ENCODE measurements at regions not wholly inside any gene's neighbourhood (a gene's known extent, or its start where the extent isn't known, plus 50 kb on each side); places are given as distances from the start of the nearest gene placed in this dataset.

DNA sequence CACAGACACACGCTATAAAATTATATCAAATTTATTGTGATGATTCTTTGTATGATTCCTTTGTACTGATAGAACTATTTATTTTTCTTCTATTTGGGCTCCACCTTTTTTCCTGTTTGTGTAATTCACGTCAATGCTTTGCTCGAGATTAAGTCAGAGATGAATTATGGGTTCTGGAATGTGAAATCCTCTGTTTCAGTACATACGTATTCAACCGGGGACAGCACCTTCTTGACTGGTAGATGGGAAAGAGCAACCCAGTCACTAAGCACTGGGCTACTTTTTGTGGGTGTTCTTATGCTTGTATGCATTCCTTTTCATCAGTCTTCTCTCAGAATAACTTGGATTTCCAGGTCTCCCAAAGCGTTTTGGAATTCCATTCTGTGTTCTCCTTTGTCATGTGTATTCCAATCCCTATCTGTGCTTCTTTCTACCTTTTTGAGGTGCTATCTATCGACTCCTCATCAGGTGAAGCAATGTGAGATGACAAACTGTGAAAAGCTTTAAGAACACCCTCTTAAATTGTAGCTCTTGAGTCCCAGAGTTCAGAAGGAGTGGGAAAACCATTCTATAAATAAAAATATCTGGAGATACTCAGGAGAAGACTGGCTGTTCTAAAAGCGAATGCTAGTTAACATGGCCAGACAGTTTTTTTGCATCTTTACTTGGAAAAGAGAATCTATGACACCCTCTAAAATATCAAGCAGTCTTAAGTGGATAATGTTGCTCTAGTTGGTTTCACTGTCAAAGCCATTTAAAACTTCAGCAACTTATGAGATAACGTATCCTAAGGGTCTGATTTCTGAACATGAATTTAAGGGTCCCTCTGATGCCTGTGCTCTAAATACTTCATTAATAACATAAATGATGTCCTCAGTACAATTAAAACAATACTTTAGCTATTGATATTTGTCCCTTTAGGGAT is 197.7 kb upstream of the PREP start:
- DNase-seq (ENCODE audit: insufficient read length, low spot score) (no peak), FAIRE-seq (no peak)
- TF ChIP-seq SPI1 (IDR thresholded peaks at IDR 0.05; ENCODE audit: low read depth, low read length) (no peak), POLR2A (IDR thresholded peaks at IDR 0.05; ENCODE audit: low read depth, low read length) (no peak)

DNA sequence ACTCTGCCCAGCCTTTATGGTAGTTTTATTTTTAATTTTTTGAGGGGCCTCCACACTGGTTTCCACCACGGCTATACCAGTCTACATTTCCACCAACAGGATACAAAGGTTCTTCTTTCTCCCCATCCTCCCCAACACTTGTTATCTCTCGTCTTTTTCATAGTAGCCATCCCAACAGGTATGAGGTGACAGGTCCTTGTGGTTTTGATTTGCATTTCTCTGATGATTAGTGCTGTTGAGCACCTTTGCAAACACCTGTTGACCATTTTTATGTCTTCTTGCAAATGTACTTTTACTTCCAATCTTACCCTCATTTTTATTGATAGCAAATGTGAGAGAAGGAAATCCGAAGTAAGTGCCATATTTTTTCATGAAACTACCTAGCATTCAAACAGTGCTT is 195.4 kb upstream of the PREP start:
- FAIRE-seq (no peak), DNase-seq (ENCODE audit: insufficient read length, low spot score) (no peak)
- TF ChIP-seq POU2F2 (IDR thresholded peaks at IDR 0.05; ENCODE audit: low read depth, low read length) (no peak), POLR2A (IDR thresholded peaks at IDR 0.05; ENCODE audit: low read depth, low read length) (no peak), TAF1 (IDR thresholded peaks at IDR 0.05; ENCODE audit: low read depth, low read length) (no peak), SPI1 (IDR thresholded peaks at IDR 0.05; ENCODE audit: low read depth, low read length) (no peak), POLR2AphosphoS5 (IDR thresholded peaks at IDR 0.05; ENCODE audit: low read depth, low read length) (no peak), PAX5 (IDR thresholded peaks at IDR 0.05; ENCODE audit: insufficient read depth, low read length, severe bottlenecking) (no peak)

DNA sequence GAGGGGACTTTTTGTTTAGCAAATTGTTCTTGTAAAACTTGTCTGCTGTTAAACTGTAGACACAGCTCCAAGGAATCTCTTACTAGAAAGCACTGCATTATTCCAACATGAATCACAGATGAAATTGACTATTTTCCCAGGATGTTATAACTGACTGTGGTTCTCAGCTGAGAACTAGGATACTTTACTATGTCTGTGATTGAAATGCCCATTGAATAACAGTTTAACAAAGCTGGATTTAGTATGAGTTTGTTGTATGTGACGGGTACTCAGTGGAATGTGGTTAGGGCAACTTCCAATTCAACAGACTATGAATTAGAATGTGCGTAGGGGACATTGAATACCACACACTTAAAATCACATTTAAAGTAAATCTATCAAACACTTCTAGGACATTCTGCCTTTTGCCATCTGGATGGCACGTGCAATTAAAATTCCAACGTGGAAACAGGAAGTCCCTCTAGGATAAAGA is 193.4 kb upstream of the PREP start:
- DNase-seq (ENCODE audit: insufficient read length, low spot score) (no peak), FAIRE-seq (no peak)
- no peak for TF ChIP-seq TAF1 (IDR thresholded peaks at IDR 0.05; ENCODE audit: low read depth, low read length)
- no peak for TF ChIP-seq POLR2AphosphoS5 (IDR thresholded peaks at IDR 0.05; ENCODE audit: low read depth, low read length)
- TF ChIP-seq POLR2A (IDR thresholded peaks at IDR 0.05; ENCODE audit: low read depth, low read length) = no peak
- TF ChIP-seq PAX5 (IDR thresholded peaks at IDR 0.05; ENCODE audit: insufficient read depth, low read length, severe bottlenecking) = no peak
- TF ChIP-seq POU2F2 (IDR thresholded peaks at IDR 0.05; ENCODE audit: low read depth, low read length) = no peak
- no peak for TF ChIP-seq SPI1 (IDR thresholded peaks at IDR 0.05; ENCODE audit: low read depth, low read length)

DNA sequence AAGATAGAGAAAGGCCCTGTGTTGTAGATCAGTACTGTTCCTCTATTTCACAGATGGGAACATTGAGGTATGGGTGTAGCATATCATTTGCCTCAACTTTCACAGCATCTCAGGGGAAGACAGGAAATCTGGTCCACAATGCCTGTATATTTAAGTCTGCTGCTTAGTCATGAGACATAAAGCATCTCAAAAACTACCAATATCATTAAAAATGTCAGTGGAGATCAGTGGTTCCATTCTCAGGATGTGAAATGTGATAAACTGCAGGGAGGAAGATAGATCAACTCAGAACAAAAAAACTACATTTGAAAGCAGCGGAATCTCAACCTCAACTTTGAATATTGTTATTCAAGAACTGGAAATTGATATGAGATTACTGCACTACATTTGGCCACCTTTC is 192.9 kb upstream of the PREP start:
- FAIRE-seq = no peak
- no peak for DNase-seq (ENCODE audit: insufficient read length, low spot score)
- TF ChIP-seq SPI1 (IDR thresholded peaks at IDR 0.05; ENCODE audit: low read depth, low read length) (no peak), PAX5 (IDR thresholded peaks at IDR 0.05; ENCODE audit: insufficient read depth, low read length, severe bottlenecking) (no peak), POLR2AphosphoS5 (IDR thresholded peaks at IDR 0.05; ENCODE audit: low read depth, low read length) (no peak), TAF1 (IDR thresholded peaks at IDR 0.05; ENCODE audit: low read depth, low read length) (no peak), POU2F2 (IDR thresholded peaks at IDR 0.05; ENCODE audit: low read depth, low read length) (no peak), POLR2A (IDR thresholded peaks at IDR 0.05; ENCODE audit: low read depth, low read length) (no peak)

DNA sequence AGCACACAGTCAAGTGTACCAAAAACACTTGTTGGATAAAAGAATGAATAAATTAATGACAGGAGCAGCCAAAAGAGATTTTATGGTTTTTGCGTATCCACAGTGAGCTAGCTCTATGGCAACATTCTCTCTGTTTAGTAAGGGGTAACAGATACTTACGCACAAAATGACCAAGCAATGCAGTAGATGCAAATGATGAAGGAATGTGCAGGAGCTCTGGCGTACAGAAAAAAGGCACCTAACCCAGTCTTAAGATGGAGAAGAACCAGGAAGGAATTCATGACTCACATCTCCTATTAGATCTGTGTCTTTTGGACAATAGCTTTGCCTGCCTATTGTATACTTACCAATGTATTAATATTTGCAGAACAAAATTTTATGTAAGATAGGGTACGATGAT is 191.9 kb upstream of the PREP start:
- FAIRE-seq (no peak), DNase-seq (ENCODE audit: insufficient read length, low spot score) (no peak)
- TF ChIP-seq POU2F2 (IDR thresholded peaks at IDR 0.05; ENCODE audit: low read depth, low read length) (no peak), PAX5 (IDR thresholded peaks at IDR 0.05; ENCODE audit: insufficient read depth, low read length, severe bottlenecking) (no peak), TAF1 (IDR thresholded peaks at IDR 0.05; ENCODE audit: low read depth, low read length) (no peak), SPI1 (IDR thresholded peaks at IDR 0.05; ENCODE audit: low read depth, low read length) (no peak), POLR2A (IDR thresholded peaks at IDR 0.05; ENCODE audit: low read depth, low read length) (no peak), POLR2AphosphoS5 (IDR thresholded peaks at IDR 0.05; ENCODE audit: low read depth, low read length) (no peak)

DNA sequence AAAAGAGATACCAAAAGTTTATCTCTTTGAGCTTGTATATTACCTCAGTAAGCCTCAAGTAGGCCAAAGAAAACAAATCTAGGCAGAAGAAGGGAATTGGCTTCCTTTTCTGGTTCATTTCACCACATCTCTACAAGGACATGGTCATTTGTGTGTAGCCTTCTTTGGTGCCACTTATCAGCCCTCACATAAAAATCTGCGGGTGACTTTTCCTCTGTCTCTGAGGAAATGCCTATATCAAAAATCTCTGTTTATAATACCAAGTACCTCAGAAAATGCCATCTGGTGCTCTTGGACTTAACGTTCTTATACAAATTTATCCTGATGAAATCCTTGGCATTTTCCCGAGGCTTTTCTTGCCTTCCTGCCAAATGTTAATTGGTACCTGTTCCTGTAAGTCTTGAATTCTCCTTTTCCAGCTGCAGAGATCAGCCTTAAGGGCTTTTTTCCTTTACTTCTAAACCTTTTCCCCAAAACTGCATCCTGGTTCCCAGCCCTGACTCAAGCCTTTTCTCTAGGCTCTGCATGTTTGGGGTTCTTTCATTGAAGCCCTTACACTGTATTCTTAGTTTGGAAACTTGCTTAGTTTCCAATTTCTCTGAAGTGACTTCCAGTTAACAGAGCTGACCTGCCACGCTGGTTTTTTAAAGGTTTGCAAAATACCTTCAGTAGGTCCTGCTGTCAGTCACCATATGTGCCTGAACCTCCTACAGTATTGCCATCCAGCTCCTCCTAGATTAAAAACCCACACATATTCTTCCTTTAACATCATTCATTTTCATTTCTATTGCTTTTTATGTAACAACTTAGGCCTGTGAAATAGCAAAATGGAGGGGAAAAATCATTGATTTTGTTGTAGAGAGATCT is 191.2 kb upstream of the PREP start:
- no peak for FAIRE-seq
- TF ChIP-seq SPI1 (IDR thresholded peaks at IDR 0.05; ENCODE audit: low read depth, low read length) = no peak
- no peak for DNase-seq (ENCODE audit: insufficient read length, low spot score)

DNA sequence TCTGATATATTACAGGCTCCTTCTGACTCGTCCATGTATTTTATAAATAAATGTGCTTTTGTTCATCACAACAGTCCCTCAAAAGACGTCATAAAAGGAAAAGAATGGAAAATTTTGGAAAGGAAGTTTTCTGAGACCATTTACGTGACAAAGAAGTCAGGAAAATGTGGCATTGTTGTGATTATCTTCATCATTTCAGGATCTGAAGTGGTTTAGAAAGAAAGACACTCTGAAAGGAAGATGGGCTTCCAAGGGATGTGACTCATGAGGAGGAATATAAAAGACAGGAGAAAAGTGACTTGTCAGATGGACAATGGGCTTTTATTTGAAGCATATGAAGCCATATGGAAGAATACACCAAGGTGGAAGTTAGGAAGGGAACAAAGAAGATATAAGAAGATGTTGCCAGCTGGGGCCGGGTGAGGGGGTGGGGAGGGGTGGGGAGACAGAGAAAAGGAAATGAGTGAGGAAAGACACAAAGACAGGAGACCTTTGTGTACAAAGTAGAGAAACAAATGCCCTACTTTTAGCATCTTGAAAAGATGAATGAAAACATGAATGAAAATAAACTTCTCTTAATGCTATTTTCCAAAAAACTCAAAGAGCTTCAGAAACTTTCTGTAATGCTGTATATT is 190.3 kb upstream of the PREP start:
- TF ChIP-seq POLR2AphosphoS5 (IDR thresholded peaks at IDR 0.05; ENCODE audit: low read depth, low read length) (no peak), TAF1 (IDR thresholded peaks at IDR 0.05; ENCODE audit: low read depth, low read length) (no peak), POU2F2 (IDR thresholded peaks at IDR 0.05; ENCODE audit: low read depth, low read length) (no peak), SPI1 (IDR thresholded peaks at IDR 0.05; ENCODE audit: low read depth, low read length) (no peak), PAX5 (IDR thresholded peaks at IDR 0.05; ENCODE audit: insufficient read depth, low read length, severe bottlenecking) (no peak), POLR2A (IDR thresholded peaks at IDR 0.05; ENCODE audit: low read depth, low read length) (no peak)
- DNase-seq (ENCODE audit: insufficient read length, low spot score) (no peak), FAIRE-seq (no peak)

DNA sequence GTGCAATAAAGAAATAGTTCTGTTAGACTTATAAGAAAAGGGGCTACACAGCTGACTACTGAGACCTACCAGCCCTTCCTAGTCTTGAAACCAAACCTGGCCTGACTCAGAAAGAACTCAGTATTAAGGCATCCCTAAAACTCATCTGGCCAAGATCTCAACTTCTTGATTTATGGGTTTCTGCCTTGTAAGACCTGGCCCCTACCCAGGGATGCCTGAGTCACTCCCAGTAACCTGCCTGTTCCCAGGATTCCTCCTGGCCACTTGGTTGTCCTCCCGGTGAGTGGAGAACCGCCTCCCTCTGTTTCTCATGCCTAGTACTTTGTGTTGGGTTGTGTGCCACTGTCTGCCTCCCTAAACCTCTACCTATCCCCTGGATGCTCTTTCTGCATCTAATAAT is 189.4 kb upstream of the PREP start:
- FAIRE-seq (no peak), DNase-seq (ENCODE audit: insufficient read length, low spot score) (no peak)
- TF ChIP-seq TAF1 (IDR thresholded peaks at IDR 0.05; ENCODE audit: low read depth, low read length) = no peak
- no peak for TF ChIP-seq SPI1 (IDR thresholded peaks at IDR 0.05; ENCODE audit: low read depth, low read length)
- TF ChIP-seq PAX5 (IDR thresholded peaks at IDR 0.05; ENCODE audit: insufficient read depth, low read length, severe bottlenecking) = no peak
- TF ChIP-seq POLR2A (IDR thresholded peaks at IDR 0.05; ENCODE audit: low read depth, low read length) = no peak
- TF ChIP-seq POLR2AphosphoS5 (IDR thresholded peaks at IDR 0.05; ENCODE audit: low read depth, low read length) = no peak
- TF ChIP-seq POU2F2 (IDR thresholded peaks at IDR 0.05; ENCODE audit: low read depth, low read length) = no peak

DNA sequence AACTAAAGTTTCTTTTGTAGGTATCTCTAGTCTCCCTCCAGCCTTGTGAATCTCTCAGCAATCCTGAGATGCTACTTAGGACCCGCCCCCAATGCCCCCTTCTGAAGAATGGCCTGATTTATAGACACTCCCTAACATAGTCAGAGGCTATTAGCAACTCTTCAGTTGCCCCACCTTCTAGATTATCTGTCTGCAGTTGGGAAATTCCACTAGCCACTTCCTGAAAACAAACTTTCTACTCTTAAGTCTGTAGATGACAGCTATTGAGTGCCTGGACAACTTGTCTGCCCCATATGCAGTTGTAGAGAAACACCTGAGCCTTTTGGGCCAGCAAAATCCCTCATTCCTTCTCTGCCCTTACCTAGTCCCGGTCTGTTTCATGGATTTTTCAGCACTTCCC is 188.2 kb upstream of the PREP start:
- FAIRE-seq = peak; percentile 23
- no peak for DNase-seq (ENCODE audit: insufficient read length, low spot score)
- TF ChIP-seq SPI1 (IDR thresholded peaks at IDR 0.05; ENCODE audit: low read depth, low read length) = peak; percentile 83
- no peak for TF ChIP-seq POLR2AphosphoS5 (IDR thresholded peaks at IDR 0.05; ENCODE audit: low read depth, low read length)

Measured in GM12891 (cell line).